HPDE6-E6E7 (cell line): ENCODE measurements at regions not wholly inside any gene's neighbourhood (a gene's known extent, or its start where the extent isn't known, plus 50 kb on each side); places are given as distances from the start of the nearest gene placed in this dataset.

ENCODE experiments used
- DNase-seq: peaks from one replicate; pipeline ENCODE4 v3.0.0; 2011; ENCODE audit warnings: missing footprints; ENCODE audit errors: extremely low spot score

GRCh38 chr5:175388531-175388930 is 55.5 kb downstream of the DRD1 start:
- no peak for DNase-seq

DNA sequence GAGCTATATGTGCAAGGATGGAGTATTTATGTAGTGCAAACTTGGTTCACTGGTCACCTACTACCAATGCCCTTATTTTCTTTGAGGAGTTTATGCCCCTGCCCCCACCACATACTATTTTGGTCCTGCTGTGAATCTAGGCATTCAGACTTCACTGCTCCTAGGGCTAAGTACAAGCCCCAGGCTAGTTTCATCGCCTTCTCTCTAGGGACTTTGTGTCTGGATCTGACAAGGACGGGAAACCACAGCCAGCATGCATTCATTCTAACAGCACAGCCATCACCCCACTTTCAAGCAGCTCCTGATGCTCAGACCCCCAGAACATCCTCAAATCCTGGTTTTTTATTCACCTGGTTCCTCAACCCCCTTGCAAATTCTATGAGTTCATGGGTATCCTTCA is 56.8 kb downstream of the DRD1 start:
- DNase-seq: no peak

GRCh38 chr5:175386526-175386925 is 57.5 kb downstream of the DRD1 start:
- no peak for DNase-seq

DNA sequence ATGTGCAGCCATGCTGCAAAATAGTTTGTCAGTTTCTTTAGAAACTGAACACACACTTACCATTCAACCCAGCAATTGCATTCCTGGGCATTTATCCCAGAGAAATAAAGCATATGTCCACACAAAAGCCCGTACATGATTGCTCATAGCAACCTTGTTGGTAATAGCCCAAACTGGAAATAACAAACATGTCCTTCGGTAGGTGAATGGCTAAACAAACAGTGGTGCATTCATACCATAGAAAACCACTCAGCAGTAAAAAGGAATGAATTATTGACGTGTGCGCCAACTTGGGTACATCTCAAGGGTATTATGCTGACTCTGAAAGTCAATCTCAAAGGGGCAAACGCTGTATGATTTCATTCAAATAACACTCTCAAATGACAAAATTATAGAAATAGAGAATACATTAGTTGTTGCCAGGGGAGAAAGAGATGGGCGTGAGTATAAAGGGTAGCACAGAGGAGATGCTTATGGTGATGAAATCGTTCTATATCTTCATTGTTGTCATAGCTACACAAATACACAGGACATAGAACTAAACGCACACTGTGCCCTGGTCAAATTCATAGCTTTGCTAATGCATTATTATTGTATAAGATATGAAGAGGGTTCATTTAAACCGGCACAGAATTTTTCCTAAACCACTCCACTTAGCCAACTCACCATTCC is 58.2 kb downstream of the DRD1 start:
- no peak for DNase-seq

- DNase-seq: no peak
Observed at GRCh38 chr5:175384724-175385552, 59.0 kb downstream of the DRD1 start.

DNA sequence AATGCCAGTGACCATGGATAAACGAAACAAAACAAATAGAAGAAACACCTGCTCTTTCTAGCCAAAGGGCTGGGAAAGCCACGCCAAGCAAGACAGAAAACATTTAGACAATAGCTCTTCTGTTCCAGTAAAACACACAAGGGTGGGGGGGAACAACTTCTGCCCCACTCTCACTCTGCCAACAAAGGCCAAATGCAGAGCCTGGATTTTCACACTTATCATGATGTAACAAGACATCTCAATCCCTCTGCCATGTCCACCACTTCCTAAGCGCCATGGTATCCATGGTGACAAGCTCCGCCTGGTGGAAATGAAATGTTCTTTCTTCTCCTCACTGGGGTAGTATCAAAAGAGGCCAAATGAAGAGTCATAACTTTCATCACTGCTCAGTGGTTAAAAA is 60.6 kb downstream of the DRD1 start:
- DNase-seq: no peak

DNA sequence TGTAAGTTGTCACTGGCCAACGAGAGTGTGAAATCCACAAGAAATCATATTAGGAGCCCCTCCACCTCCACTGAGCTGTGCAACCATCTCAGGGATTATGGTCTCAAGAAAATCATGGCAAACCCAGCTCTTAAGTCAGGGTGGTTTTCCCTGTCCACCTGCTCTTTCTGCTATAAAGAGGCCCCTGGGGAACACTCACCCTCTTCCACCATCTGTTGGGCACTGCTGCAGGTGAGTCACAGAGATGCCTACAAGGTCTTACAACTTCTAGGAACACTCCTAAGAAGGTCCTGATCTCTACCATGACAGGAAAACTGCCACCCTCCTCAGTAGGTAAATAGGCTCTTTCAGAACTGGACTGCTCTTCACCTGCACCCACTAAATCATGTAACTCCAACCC is 61.8 kb downstream of the DRD1 start:
- DNase-seq: no peak

GRCh38 chr5:175381130-175381529 is 62.9 kb downstream of the DRD1 start:
- DNase-seq: no peak

DNA sequence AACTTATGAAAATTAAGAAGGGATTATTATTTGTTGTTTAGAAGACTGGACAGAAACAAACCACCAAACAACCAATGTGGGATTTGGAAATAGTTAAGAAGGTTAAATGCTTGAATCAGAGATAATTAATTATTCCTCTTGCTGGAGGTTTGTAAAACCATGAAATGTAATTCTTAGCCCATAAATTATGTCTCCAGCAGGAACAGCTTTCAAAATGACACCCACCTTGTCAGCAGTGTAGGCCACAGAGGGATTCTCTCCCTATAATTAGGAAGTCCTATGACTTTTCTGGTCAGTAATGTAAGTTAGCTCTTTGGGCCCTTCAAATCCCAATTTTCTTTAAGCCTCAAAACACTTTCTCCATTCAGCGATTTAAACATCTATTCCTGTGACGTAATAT is 63.3 kb downstream of the DRD1 start:
- DNase-seq: no peak

DNA sequence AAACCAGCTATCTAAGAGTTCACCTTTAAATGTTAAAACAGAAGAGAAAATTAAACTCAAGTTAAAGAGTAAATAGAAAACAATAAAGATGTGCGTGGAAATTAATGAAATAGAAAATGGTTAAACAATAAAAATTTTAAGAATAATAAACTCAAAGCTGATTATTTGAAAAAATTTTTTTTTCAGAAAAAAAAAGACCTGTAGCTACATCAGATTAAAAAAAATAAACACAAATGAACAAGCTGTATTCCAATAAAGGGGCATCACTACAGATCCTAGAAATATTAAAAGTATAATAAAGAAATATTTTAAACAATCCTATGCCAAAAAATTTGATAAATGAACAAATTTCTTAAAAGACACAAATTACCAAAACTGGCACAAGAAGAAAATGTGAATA is 64.1 kb downstream of the DRD1 start:
- DNase-seq: no peak

DNA sequence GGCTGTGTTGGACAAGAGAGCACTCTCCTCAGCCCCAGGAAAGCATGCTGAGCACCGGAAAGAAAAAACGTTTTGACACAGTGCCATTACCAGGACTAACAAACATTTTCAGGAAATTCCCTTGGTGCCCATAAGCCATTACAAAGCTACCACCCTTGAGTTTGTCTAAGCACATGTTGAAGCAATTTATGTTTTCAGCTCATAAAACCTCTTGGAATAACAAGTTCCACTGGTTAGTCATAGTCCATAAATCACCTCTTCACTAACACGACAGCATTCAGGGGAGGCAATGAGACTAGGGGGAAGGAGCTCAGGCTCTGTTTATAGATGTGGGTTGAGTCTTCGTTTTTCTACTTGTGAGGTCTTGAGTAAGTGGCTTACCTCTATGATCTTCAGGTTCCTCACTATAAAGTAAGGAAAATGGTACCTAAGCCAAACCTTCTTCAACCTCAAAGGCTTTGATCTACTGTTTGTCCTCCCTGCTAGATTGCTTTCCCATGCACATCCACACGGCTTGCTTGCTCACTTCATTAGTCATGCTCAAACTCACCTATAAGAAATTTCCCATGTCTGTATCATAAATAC is 65.4 kb downstream of the DRD1 start:
- no peak for DNase-seq

GRCh38 chr5:175377816-175378215 is 66.2 kb downstream of the DRD1 start:
- no peak for DNase-seq

DNA sequence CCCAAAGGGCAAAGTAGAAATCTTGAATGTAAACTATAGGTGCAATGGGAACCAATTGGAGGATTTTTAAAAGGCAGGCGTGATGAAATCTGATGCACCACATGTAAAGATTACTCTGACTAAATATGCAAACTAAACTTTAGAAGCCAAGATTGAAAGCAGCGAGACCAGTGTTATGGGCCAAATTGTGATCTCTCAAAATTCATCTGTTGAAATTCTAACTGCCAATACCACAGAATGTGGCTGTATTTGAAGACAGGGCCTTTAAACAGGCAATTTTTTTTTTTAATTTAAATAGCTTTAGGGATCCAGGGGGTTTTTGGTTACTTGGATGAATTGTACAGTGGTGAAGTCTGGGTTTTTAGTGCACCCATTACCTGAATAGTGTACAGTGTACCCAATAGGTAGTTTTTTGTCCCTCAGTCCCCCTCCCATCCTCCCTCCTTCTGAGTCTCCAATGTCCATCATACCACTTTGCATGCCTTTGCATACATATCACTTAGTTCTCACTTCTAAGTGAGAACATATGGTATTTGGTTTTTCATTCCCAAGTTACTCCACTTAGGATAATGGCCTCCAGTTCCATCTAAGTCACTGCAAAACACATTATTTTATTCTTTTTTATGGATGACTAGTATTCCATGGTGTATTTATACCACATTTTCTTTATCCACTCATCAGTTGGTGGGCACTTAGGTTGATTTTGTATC is 69.7 kb downstream of the DRD1 start:
- no peak for DNase-seq

GRCh38 chr5:175365866-175366265 is 78.1 kb downstream of the DRD1 start:
- DNase-seq: no peak

GRCh38 chr5:175363300-175363699 is 80.7 kb downstream of the DRD1 start:
- no peak for DNase-seq

DNA sequence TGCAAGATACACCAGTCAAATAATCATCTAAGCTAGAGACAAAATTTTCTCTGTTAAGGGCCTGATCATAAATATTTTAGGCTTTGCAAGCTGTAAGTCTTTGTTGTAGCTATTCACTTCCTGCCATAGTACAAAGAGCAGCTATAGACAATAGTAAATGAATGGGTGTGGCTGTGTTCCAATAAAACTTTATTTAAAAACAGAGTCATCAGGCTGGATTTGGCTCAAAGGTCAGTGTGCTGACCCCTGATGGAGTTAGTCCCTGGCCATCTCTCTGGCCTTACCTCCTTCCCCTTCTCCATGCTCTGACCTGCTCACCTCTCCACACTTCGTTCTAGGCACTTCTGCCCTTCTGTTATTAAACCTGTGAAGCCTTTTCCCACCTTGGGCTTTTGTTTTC is 86.0 kb downstream of the DRD1 start:
- no peak for DNase-seq

DNA sequence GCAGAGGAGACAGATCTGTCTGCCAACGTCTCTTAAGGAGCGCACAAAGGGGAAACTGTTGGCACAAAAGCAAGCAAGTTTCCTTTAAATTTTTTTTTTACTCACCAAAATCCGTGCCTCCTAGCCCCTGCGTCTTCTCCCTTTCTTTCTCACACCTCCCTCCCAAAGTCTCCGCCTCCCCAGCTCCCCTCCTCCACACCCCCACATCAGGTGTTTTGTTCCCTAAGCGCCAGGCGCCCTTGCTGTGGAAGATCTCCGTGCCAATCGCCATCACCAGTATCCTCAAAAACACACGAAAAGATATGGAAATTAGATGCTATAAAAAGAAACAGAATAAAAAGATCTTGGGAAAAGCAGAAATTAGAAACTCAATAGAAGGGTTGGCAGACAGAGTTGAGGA is 87.6 kb downstream of the DRD1 start:
- no peak for DNase-seq

GRCh38 chr5:175354964-175355363 is 89.0 kb downstream of the DRD1 start:
- no peak for DNase-seq

DNA sequence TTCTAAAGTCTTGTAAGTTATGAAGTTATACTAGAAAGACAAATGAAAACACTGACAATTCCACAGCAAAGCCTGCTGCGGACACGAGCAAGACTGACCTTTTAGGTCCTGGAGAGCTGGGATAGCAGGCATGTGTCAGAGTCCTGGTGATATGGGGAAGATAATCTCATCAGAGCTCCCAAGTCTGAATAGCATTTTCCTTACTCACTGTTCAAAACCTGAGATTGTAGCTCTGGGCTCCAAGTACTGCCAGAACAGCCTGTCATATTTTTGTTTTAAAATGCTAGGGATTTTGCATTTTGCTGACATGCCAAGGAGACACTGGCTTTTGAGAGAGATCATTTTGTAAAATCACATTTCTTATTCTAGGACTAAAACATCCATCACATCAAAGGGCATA is 90.1 kb downstream of the DRD1 start:
- no peak for DNase-seq

GRCh38 chr5:175351897-175352590 is 91.9 kb downstream of the DRD1 start:
- DNase-seq: no peak

DNA sequence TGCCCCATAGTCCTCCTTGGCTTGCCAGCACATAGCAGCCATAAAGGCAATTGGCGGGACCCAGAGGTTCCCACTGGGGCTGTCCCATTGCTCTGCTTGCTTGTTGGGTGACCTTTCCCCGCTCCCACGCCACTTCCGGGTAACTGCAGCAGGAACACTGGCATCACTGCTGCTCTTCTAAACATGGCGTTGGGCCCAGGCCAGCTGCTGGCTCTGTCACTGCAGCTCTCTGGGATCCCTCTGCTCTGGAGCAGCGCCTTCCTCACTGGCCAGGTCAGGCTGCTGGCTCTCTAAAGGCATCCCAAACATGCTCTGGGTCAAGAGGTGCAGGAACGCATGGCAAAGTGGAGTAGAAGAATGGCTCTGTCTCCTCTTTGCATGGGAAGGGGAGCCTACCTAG is 92.9 kb downstream of the DRD1 start:
- DNase-seq: no peak

DNA sequence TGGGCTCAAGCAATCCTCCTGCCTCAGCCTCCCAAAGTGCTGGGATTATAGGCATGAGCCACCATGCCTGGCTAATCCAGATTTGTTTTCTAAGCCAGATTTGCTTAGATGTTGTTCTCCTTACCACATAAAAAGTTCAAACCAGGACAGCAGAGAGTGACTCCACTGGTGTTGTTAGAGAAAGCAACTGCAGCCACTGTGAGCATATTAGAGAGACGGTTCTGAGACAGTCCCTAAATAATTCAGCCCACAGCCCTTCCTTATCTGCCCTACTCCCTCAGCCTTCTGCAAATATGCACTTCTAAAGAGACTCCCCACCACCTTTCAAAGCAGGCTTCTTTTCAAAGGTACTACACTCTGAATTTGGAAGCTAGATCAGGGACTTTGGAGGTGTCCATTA is 96.1 kb downstream of the DRD1 start:
- DNase-seq: no peak
